ENCODE measurements at regions not wholly inside any gene's neighbourhood (a gene's known extent, or its start where the extent isn't known, plus 50 kb on each side); places are given as distances from the start of the nearest gene placed in this dataset.
"Not testable (repeated sequence)": the region's sequence is repeated elsewhere in the genome, so short reads cannot be mapped to it uniquely, and the experiment has no call there.

DNA sequence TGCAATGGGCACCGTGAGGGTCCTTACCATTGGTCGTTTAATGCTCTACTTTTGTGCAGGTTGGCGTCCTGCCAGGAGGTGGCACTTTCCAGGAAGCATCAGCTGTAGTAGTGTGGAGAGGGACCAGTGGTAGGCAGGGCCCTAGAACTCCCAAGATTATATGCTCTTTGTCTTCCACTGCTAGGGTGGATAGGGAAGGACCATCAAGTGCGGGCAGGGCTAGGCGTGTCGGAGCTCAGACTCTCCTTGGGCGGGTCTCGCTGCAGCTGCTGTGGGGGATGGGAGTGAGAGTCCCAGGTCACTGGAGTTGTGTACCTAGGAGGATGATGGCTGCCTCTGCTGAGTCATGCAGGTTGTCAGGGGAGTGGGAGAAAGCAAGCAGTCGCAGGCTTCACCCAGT, 134.7 kb downstream of the KLF8 start:
- POLR2A ChIA-PET = no interaction called here
- intact Hi-C loops (cut with micrococcal nuclease; ENCODE audit: unreplicated experiment) = no loop called here
- no peaks in the 10 kb centered on the region for H3K4me1 ChIP-seq (ENCODE audit: insufficient read depth, low read length, poor library complexity, severe bottlenecking)
- TF ChIP-seq, protein P1, sequence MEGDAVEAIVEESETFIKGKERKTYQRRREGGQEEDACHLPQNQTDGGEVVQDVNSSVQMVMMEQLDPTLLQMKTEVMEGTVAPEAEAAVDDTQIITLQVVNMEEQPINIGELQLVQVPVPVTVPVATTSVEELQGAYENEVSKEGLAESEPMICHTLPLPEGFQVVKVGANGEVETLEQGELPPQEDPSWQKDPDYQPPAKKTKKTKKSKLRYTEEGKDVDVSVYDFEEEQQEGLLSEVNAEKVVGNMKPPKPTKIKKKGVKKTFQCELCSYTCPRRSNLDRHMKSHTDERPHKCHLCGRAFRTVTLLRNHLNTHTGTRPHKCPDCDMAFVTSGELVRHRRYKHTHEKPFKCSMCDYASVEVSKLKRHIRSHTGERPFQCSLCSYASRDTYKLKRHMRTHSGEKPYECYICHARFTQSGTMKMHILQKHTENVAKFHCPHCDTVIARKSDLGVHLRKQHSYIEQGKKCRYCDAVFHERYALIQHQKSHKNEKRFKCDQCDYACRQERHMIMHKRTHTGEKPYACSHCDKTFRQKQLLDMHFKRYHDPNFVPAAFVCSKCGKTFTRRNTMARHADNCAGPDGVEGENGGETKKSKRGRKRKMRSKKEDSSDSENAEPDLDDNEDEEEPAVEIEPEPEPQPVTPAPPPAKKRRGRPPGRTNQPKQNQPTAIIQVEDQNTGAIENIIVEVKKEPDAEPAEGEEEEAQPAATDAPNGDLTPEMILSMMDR (conservative IDR thresholded peaks at IDR 0.05; ENCODE audit: low read length) = no peak
- TF ChIP-seq EZH2phosphoT487 (IDR thresholded peaks at IDR 0.05; ENCODE audit: borderline replicate concordance, low read depth, low read length) = no peak
- H3K4me2 ChIP-seq (ENCODE audit: low read length) = no peak overlapping the region
- no peaks in the 10 kb centered on the region for H3K9me3 ChIP-seq (ENCODE audit: low read length)
- DNase-seq (ENCODE audit: low spot score) = no peak
- H3K4me3 ChIP-seq (ENCODE audit: low read depth, low read length, poor library complexity, severe bottlenecking) = no peak overlapping the region
- no peak overlapping the region for H2AFZ ChIP-seq (ENCODE audit: low read length)
- CTCF ChIA-PET (ENCODE audit: unreplicated experiment) = no interaction called here
- no peaks in the 10 kb centered on the region for H3K79me2 ChIP-seq (ENCODE audit: insufficient read depth, low read depth, low read length)
- no peak overlapping the region for H3K27ac ChIP-seq (ENCODE audit: low read depth, low read length, poor library complexity, severe bottlenecking)
- no peaks in the 10 kb centered on the region for H4K20me1 ChIP-seq (ENCODE audit: insufficient read depth, low read length)
- H3K36me3 ChIP-seq (ENCODE audit: insufficient read depth, low read length) = no peaks in the 10 kb centered on the region
- no TSS peak for BruUV-seq (replicated peaks)
- no peaks in the 10 kb centered on the region for H3K9me2 ChIP-seq (ENCODE audit: insufficient read depth, low read length)

DNA sequence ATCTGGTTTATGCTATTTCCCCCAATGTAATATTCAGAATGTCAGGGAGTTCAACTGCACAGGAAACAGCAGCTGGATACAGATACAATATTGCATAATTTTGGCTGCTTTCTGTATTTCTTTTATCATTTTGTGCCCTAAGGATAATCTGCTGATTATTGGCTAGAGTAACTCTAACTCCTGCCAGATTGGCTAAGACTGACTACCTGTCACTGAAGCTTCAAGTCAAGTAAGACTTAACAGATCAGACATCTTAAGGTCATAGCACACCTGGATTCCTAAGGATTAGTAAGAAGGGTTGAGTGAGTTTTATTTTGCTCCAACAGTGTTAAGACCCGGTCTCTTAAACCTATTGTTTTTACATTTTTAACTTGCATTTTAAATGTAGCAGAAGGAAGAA, 136.8 kb downstream of the KLF8 start:
- Histone ChIP-seq H3K27ac (ENCODE audit: low read depth, low read length, poor library complexity, severe bottlenecking) (no peak overlapping the region), H3K9me2 (ENCODE audit: insufficient read depth, low read length) (no peaks in the 10 kb centered on the region), H3K36me3 (ENCODE audit: insufficient read depth, low read length) (no peaks in the 10 kb centered on the region), H2AFZ (ENCODE audit: low read length) (no peak overlapping the region), H4K20me1 (ENCODE audit: insufficient read depth, low read length) (no peaks in the 10 kb centered on the region), H3K79me2 (ENCODE audit: insufficient read depth, low read depth, low read length) (no peaks in the 10 kb centered on the region), H3K4me2 (ENCODE audit: low read length) (no peak overlapping the region), H3K9me3 (ENCODE audit: low read length) (no peaks in the 10 kb centered on the region), H3K4me1 (ENCODE audit: insufficient read depth, low read length, poor library complexity, severe bottlenecking) (no peaks in the 10 kb centered on the region), H3K4me3 (ENCODE audit: low read depth, low read length, poor library complexity, severe bottlenecking) (no peak overlapping the region)
- intact Hi-C loops (cut with micrococcal nuclease; ENCODE audit: unreplicated experiment) = no loop called here
- no TSS peak for BruUV-seq (replicated peaks)
- POLR2A ChIA-PET = no interaction called here
- CTCF ChIA-PET (ENCODE audit: unreplicated experiment) = no interaction called here
- no peak for DNase-seq (ENCODE audit: low spot score)
- no peak for TF ChIP-seq EZH2phosphoT487 (IDR thresholded peaks at IDR 0.05; ENCODE audit: borderline replicate concordance, low read depth, low read length)
- TF ChIP-seq, protein P1 (conservative IDR thresholded peaks at IDR 0.05; ENCODE audit: low read length) = no peak

DNA sequence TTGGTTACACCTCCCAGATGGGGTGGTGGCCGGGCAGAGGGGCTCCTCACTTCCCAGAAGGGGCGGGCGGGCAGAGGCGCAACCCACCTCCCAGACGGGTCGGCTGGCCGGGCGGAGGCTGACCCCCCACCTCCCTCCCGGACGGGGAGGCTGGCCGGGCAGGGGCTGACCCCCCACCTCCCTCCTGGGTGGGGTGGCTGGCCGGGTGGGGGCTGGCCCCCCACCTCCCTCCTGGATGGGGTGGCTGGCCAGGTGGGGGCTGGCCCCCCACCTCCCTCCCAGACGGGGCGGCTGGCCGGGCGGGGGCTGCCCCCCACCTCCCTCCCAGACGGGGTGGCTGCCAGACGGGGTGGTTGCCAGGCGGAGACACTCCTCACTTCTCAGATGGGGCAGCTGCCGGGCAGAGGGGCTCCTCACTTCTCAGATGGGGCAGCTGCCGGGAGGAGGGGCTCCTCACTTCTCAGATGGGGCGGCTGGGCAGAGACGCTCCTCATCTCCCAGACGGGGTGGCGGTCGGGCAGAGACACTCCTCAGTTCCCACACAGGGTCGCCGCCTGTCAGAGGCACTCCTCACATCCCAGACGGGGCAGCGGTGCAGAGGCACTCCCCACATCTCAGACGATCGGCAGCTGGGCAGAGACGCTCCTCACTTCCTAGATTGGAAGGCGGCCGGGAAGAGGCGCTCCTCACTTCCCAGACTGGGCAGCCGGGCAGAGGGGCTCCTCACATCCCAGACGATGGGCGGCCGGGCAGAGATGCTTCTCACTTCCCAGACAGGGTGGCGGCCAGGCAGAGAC, 148.0 kb downstream of the KLF8 start:
- H3K4me1 ChIP-seq (ENCODE audit: insufficient read depth, low read length, poor library complexity, severe bottlenecking); H4K20me1 ChIP-seq (ENCODE audit: insufficient read depth, low read length); H2AFZ ChIP-seq (ENCODE audit: low read length); H3K9me2 ChIP-seq (ENCODE audit: insufficient read depth, low read length); H3K9me3 ChIP-seq (ENCODE audit: low read length); DNase-seq (ENCODE audit: low spot score); H3K79me2 ChIP-seq (ENCODE audit: insufficient read depth, low read depth, low read length); H3K4me3 ChIP-seq (ENCODE audit: low read depth, low read length, poor library complexity, severe bottlenecking); BruUV-seq (replicated peaks); CTCF ChIA-PET (ENCODE audit: unreplicated experiment); POLR2A ChIA-PET; H3K27ac ChIP-seq (ENCODE audit: low read depth, low read length, poor library complexity, severe bottlenecking); H3K36me3 ChIP-seq (ENCODE audit: insufficient read depth, low read length); intact Hi-C loops (cut with micrococcal nuclease; ENCODE audit: unreplicated experiment); H3K4me2 ChIP-seq (ENCODE audit: low read length): not testable (repeated sequence)
